ENCODE measurements at regions not wholly inside any gene's neighbourhood (a gene's known extent, or its start where the extent isn't known, plus 50 kb on each side); places are given as distances from the start of the nearest gene placed in this dataset.

DNA sequence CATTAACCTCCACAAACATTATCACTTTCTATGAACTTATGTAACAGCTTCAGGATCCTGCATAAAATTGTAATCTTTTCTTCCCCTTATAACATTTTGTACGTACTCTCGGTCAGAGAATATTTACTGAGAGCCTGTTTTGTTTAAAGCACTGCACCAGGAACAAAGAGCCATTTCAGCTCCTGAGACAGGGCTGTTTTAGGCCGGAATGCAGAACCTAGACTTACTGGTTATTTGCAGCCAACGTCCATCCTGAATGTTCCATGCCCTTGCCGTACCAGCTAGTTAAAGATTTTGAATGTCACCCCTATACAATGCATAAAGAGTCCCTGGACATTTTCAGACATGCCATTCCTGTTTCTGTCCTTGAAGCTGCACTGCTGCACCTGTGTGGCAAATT, 248.8 kb downstream of the PCDH7 start:
- TF ChIP-seq, protein P1, sequence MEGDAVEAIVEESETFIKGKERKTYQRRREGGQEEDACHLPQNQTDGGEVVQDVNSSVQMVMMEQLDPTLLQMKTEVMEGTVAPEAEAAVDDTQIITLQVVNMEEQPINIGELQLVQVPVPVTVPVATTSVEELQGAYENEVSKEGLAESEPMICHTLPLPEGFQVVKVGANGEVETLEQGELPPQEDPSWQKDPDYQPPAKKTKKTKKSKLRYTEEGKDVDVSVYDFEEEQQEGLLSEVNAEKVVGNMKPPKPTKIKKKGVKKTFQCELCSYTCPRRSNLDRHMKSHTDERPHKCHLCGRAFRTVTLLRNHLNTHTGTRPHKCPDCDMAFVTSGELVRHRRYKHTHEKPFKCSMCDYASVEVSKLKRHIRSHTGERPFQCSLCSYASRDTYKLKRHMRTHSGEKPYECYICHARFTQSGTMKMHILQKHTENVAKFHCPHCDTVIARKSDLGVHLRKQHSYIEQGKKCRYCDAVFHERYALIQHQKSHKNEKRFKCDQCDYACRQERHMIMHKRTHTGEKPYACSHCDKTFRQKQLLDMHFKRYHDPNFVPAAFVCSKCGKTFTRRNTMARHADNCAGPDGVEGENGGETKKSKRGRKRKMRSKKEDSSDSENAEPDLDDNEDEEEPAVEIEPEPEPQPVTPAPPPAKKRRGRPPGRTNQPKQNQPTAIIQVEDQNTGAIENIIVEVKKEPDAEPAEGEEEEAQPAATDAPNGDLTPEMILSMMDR (IDR thresholded peaks at IDR 0.05) = no peak
- no peak for TF ChIP-seq POLR2A (IDR thresholded peaks at IDR 0.05)
